Activated CD4-positive, alpha-beta T cell treated with anti-CD3 and anti-CD28 coated beads for 4 hours (primary cell): ENCODE measurements at regions not wholly inside any gene's neighbourhood (a gene's known extent, or its start where the extent isn't known, plus 50 kb on each side); places are given as distances from the start of the nearest gene placed in this dataset.

Experiments used
- DNase-seq, 2 donors: peaks; one replicate each; pipeline ENCODE4 v3.0.0-alpha.2; 2020

GRCh38 chr10:28250782-28251181 is 52.1 kb downstream of the MPP7 start:
- no peak for DNase-seq

- DNase-seq, result no peak
These were observed 52.5 kb downstream of the MPP7 start for GRCh38 chr10:28250358-28250757.

- no peak for DNase-seq
These were observed 53.4 kb downstream of the MPP7 start for GRCh38 chr10:28249512-28249911.

- no peak for DNase-seq
These were observed 54.8 kb downstream of the MPP7 start for GRCh38 chr10:28248092-28248491.

GRCh38 chr10:28246023-28246422 is 56.8 kb downstream of the MPP7 start:
- DNase-seq, result no peak

GRCh38 chr10:28243923-28244322 is 58.9 kb downstream of the MPP7 start:
- no peak for DNase-seq

- DNase-seq, result no peak
These were observed 60.2 kb downstream of the MPP7 start for GRCh38 chr10:28242555-28243204.

GRCh38 chr10:28241741-28242399 is 61.0 kb downstream of the MPP7 start:
- DNase-seq, result peak; percentile 18 to 49

GRCh38 chr10:28240400-28240799 is 62.5 kb downstream of the MPP7 start:
- no peak for DNase-seq

GRCh38 chr10:28236591-28236990 is 66.3 kb downstream of the MPP7 start:
- no peak for DNase-seq

- no peak for DNase-seq
These were observed 82.1 kb downstream of the MPP7 start for GRCh38 chr10:28220811-28221210.

GRCh38 chr10:28219251-28219650 is 83.6 kb downstream of the MPP7 start:
- no peak for DNase-seq

- DNase-seq, result peak in 1 of 2 donors; percentile 6
These were observed 85.0 kb downstream of the MPP7 start for GRCh38 chr10:28217848-28218247.

GRCh38 chr10:28215930-28216329 is 86.9 kb downstream of the MPP7 start:
- DNase-seq, result no peak

- no peak for DNase-seq
These were observed 88.6 kb downstream of the MPP7 start for GRCh38 chr10:28214219-28214618.

GRCh38 chr10:28211759-28212158 is 91.1 kb downstream of the MPP7 start:
- no peak for DNase-seq

- no peak for DNase-seq
These were observed 95.1 kb downstream of the MPP7 start for GRCh38 chr10:28207799-28208198.

GRCh38 chr10:28202941-28203352 is 99.9 kb downstream of the MPP7 start:
- DNase-seq, result no peak

- no peak for DNase-seq
These were observed 101.2 kb downstream of the MPP7 start for GRCh38 chr10:28201410-28202400.

GRCh38 chr10:28200775-28201174 is 102.1 kb downstream of the MPP7 start:
- no peak for DNase-seq

GRCh38 chr10:28199941-28200340 is 102.9 kb downstream of the MPP7 start:
- DNase-seq, result no peak

GRCh38 chr10:28190196-28190595 is 112.7 kb downstream of the MPP7 start:
- no peak for DNase-seq

- DNase-seq, result no peak
These were observed 114.3 kb downstream of the MPP7 start for GRCh38 chr10:28188526-28188925.
